ENCODE measurements at regions not wholly inside any gene's neighbourhood (a gene's known extent, or its start where the extent isn't known, plus 50 kb on each side); places are given as distances from the start of the nearest gene placed in this dataset.
"Not testable (repeated sequence)": the region's sequence is repeated elsewhere in the genome, so short reads cannot be mapped to it uniquely, and the experiment has no call there.

DNA sequence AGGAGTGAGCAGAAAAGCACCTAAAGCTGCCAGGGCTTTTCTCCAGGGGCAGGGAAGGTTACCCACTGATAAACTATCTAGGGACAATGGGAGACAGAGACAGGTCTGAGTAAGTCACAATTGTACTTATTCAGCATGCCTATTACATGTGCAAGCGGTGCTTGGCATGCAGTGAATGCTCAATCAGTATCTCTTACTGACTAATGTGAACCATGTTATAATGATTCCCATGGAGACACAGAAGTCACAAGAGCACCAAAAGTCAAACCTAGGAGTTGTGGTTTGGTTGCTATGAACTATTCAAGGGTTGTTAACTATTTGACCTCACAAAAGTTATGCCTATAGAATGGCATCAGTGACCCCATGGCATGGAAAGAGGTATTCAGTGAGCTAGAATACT is 50.0 kb upstream of the RASGRP1 start:
- no peak for DNase-seq (ENCODE audit: low read depth, low spot score)

DNA sequence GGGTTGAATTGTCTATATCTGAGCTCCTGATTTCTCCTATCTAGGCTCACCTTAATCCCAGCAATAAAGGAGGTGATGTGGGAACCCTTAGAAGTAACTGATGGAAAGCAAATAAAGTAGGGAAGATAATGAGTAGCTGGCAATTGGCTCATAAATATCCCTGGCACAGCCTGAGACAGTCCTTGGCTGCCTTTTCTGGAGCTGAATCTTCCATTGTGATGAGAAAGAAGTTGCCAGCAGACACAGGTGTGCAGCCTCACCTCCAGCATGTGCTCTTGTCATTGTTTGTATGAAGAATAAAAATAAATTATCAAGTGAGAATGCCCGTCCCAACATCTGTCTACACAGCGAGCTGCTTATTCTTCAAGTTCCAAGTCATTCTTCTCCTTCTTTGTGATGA is 53.2 kb upstream of the RASGRP1 start:
- no peak for DNase-seq (ENCODE audit: low read depth, low spot score)

DNA sequence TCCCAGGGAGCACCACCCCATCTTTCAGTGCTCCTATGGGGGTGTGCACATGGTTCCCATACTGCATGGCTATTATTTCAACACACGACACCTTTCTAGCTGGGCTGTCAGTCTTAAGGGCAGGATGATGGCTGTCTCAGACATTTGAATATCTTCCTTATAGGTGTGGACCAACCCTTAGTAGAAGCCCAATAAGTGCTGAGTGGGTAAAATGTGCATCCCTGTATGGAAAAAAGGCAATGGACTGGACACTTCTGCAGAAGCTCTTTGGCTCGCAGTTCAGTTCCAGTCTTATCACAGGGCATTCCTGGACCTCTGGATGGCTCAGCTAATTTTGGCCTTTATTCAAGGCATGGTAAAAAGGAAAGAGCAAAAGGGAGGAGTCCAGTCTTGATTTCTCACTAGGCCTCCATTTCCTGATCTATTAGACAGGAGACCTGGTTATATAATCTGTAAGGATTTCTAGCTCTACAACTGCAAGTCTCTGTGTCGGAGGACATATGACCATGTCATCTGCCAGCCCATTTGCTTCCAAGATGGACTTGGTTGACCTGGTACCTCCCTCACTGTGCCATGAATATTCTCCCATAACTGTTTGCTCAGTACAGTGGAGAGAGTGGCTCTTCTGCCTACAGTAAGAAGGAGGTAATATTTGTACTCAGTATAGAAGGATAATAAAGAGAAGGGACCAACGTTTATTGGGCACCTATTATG is 53.8 kb upstream of the RASGRP1 start:
- DNase-seq (ENCODE audit: low read depth, low spot score) = no peak

DNA sequence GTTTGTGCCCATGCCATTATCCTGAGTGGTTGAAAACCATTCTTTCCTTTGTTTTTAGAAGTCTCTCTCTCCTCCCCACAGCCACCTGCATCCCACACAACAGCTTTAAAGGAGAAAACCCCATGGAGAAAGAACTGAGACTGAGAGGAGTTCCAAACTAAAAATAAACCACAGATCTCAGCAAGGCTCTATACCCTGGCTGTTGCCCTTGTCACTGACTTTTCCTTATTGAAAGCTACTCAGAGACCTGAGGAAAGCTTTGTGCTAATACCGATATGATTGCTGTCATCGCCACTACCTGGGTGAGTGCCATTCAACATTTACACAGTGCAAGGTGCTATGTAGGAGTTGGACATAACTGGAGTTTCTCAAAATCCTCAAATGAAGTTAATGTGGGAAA is 55.5 kb upstream of the RASGRP1 start:
- no peak for DNase-seq (ENCODE audit: low read depth, low spot score)

DNA sequence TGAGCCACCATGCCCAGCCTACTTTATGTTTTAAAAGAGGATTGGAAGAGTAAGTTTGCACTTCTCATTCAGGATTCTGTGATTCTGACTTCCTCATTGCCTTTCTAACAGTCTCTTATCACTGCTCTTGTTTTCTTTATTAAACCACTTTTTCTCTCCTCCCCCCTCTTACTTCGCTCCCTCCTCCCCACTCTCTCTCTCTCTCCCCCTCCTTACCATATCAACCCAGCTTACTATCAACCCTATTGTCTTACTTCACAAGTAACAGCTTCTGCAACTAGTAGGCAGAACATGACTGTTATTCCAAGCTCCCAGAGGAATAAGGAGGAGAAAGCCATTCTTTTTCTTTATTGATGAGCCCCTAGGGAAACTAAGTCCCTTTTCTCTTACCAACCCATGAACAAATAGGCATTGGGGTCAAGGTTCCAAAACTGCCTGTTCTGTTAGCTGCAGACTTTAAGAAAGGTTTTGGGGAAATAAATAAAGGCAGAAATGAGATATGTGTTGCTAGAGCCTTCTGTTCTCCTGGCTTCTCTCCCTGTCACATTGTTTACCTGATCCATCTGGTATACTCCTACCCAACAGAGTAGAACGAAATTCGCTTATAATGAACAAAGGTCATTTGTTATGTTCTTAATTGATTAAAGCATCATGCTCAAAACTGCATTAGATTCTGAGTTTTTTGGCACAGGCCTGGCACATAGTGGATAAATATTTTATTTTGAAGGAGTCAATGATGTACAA is 56.4 kb upstream of the RASGRP1 start:
- no peak for DNase-seq (ENCODE audit: low read depth, low spot score)

DNA sequence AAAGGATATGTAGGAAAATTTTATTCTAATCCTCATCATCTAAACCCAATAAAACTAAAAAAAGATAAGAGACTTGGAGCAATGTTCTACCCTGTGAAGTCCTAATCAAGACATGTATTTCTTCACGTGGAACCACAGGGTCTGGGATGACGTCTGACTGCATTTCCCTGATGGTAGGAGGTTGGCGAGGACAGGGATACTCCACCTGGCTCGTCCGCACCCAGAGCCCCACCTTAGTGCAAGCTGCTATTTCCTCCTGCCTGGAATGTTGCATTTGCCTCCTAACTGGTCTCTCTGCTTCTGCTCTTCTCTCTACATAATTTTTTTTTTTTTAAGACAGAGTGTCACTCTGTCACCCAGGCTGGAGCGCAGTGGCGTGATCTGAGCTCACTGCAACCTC is 57.7 kb upstream of the RASGRP1 start:
- DNase-seq (ENCODE audit: low read depth, low spot score) = no peak

DNA sequence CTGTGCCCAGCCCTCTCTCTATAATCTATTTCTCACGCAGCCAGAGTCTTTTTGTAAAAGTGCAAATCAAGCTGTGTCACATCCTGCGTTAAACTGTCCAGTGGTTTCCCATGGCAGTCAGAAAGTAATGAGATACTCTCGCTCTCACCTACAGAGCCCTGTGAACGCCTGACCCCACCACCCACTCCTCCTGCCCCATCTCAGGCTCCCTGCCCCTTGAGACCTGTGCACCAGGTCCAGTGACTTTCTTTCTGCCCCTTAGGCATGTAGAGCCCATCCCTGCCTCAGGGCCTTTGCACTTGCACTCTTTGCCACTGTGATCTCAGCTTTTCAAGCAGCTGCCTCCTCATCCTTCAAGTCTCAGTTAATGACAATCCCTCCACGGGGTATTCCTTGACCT is 58.3 kb upstream of the RASGRP1 start:
- no peak for DNase-seq (ENCODE audit: low read depth, low spot score)

DNA sequence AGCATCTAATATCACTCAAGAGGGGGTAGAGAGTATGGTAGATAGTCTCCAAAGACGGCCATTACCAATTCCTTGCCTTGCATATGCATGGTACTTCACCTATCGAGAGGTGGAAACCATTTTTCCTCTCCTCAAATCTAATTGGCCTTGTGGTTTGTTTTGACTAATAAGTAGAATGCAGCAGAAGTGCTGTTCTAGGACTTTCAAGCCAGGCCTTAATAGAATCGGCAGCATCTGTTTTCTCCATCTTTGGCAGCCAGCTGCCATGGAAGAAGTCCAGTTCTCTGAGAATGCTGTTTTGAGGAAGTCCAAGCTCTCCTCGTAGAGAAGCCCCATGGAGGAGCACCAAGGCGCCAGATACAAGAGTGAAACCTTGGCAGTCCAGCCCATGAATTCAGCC is 59.1 kb upstream of the RASGRP1 start:
- no peak for DNase-seq (ENCODE audit: low read depth, low spot score)

DNA sequence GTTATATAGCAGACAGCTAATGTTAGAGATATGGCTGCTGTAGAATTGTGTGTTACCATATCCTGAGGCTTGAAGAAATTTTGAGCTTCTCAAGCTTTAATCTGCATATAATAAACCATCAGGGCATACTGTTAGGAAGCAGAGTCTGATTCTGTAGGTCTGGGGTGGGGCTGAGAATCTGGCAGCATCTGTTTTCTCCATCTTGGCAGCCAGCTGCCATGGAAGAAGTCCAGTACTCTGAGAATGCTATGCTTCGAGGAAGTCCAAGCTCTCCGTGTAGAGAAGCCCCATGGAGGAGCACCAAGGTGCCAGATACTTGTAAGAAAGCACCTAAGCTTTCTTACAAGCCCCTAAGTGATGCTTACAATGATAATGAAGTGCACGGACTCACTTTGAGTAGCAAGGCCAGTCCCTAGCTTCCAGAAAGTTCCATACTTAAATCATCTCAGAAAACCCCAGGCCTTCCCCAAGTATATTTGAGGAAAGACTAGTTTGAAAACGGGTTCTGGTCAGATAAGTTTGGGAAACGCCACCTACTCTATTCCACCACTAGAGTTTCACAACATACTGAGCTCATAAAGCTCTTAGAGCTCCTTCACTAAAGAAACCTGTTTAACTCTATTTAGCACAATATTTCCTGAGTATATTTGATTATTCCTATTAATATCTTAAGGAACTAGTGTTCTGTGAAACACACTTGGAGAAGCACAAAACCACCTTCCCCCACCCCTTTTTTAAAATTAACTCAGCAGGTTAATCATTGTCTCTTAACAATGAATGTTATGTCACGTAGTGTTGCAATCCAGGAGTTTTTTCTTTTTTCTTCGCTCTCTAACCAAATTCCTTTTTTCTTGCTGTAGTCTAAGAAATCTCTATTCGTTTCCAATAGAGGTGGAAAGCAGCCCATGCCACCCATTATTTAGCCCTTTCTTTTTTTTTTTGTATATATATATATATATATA is 59.9 kb upstream of the RASGRP1 start:
- no peak for DNase-seq (ENCODE audit: low read depth, low spot score)

DNA sequence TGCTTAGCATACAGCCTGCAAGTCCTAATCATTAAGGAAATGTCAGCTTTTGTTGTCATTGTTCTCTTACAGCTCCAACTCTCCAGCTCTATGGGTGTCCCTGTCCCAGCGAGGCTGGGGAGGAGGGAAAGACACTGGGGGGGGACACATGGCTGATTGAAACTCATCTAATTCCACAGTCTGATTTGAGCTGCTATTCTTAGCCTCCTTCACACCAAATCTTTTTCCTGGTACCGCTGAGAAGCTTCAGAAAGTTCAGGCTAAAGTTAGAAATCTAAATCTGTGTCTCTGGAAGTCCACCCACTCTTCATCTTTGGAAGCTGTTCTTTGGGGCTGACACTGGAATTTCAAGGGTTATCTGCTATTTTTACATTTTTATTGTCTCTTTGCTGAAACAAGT is 61.3 kb upstream of the RASGRP1 start:
- no peak for DNase-seq (ENCODE audit: low read depth, low spot score)

DNA sequence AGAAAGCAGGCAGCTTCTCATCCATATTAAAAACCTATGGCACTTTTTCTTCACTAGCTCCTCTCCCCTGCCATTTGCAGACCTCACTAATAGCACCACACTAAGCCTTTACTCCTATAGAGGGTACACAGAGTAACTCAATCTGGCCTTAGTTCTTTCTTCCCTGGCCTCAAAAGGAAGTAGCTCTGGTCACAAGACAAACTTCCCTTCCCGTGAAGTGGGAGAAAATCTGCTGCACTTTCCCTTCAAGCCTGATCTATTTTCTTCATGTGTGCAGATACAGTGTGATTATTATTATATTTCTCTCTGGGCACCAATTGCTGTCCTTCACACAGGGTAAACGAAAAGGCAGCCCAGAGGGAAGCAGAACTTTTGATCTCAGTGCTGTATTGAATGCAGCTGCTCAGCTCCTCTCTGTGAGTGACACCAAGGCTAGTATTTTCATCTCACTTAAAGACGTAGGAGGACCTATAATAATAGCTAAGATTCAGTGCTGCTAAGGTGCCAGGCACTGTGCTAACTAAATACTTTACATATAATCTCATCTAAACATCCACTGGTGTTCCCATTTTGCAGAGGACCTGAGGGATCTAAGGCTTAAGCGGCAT is 61.9 kb upstream of the RASGRP1 start:
- no peak for DNase-seq (ENCODE audit: low read depth, low spot score)

DNA sequence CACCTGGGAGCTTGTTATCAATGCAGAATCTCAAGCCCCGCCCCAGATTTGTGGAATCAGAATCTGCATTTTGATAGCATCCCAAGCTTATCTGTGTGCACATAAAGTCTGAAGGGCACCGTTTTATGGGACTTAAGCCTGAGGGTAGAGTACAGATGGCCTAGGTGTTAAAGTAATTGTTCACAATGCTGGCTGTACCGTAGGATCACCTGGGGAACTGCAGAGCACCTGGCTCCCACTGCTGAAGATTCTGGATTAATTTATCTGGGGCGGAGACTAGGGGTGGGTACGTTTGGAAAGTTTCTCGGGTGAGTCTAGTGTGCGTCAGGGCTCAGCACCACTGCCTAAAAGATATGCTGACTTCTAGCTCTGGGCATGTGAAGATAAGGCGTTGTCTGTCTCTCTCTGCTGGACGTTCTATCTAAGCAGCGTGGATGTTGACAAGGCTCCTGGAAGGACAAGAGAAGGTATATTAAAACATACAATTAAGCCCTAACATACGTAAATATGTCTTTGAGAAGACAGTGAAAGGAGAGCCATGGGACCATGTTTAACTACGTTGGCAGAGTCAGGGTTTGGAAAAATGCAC is 63.2 kb upstream of the RASGRP1 start:
- no peak for DNase-seq (ENCODE audit: low read depth, low spot score)

DNA sequence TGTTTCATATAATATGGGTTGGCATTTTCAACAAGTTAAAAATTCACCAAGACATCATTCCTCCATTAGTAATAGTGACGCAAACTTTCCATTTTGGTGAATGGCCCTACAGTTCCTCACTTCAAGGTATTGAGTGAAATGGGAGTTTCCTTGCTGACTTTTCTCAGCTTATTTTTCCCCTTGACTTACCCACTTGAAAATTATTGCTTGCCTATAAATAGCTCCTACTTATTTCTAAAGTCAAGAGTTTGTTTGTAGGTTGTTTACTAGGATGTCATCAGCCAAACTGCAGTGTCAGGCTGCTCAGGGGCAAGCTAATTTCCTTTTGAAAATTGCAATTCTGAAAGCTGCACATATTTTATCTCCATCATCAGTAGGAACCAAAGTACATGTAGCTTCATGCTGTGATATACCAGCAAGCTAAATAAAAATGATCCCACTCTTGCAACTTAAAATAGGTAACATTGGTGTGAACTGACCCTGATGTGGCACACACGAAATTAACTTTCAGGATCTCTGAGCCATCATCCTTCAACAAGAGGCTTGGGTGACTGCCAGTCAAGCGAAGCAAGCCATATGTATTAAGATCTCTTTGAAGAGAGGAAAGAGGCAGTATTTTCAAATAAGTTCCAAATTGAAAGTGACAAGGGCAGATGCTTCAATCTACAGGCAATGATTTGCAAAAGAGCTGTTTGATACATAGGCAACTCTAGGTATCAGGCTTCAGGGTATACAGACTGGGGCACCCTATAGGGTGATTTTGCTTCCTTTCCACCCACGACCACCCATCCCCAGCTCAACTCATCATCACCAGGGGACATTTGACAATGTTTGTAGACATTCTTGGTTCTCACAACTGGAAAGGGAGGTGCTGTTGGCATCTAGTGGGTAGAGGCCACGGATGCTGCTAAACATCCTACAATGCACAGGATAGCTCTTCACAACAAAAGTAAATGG is 66.8 kb upstream of the RASGRP1 start:
- no peak for DNase-seq (ENCODE audit: low read depth, low spot score)

DNA sequence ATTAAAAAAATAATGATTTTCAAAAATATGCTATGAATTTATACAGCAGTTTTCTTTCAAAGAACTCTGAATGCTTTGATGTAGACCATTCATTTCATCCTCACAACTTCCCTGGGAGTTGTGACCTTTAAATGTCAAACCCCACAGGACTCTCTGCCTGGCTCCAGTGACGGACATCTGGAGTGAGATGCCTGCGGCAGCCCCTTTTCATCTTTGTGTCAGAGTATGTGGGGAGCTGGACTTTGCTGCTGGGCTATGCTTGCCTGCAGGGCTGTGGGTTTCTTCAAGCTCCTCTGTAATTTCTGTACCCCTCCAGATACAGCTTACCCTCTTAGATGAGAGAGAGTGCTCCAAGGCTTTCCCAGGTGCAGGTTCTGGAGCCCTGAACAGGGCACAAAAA is 70.6 kb upstream of the RASGRP1 start:
- no peak for DNase-seq (ENCODE audit: low read depth, low spot score)

DNA sequence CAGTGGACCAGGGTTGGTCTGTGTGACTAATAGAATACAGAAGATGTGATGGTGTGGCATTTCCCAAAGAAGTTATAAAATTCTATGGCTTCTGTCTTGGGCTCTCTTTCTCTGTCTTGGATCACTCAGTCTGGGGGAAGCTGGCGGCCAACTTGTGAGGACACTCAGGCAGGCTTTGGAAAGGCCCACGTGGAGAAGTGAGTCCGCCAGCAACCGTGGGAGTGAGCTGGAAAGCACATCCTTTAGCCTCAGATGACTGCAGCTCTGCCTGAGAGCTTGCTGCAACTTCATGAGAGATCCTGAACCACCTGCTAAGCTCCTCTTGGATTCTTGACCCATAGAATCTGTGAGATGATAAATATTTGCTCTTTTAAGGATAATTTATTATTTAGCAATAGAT is 72.0 kb upstream of the RASGRP1 start:
- DNase-seq (ENCODE audit: low read depth, low spot score) = no peak

DNA sequence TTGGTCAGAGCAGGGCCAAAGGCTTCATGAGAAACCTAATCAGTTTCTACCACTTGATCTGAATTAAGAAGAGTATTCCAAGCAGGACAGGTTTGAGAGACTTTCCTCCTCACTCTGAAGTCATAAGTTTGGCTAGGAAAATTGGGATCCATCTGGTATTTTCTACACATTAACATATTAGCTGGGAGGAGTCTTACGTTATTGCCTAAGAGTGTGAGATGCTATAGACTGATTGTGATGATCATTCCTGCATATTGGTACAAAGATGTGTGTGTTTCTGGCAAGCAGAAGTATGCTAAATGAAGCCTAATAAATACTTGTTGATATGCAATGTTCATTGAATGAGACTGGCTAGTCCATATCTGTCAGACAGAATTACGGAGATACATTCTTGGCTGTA is 73.5 kb upstream of the RASGRP1 start:
- no peak for DNase-seq (ENCODE audit: low read depth, low spot score)

DNA sequence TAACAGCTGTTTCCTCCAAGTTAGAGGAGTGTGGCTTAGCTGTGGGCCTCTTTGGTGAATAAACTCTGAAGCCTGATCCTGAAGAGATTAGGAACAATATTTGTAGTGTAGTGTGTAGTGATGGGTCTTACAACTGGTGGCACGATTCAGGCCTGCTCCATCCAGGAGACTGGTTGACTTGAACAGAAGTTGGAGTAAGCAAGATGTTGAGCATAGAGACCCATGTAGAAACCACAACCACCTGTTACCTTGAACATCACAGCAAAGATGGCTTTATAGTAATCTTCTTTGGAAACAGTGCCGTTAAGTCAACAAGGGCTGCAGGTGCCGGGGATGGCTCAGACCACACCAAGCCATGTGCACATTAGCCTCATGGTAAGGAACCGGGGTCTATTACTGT is 74.2 kb upstream of the RASGRP1 start:
- DNase-seq (ENCODE audit: low read depth, low spot score) = no peak

DNA sequence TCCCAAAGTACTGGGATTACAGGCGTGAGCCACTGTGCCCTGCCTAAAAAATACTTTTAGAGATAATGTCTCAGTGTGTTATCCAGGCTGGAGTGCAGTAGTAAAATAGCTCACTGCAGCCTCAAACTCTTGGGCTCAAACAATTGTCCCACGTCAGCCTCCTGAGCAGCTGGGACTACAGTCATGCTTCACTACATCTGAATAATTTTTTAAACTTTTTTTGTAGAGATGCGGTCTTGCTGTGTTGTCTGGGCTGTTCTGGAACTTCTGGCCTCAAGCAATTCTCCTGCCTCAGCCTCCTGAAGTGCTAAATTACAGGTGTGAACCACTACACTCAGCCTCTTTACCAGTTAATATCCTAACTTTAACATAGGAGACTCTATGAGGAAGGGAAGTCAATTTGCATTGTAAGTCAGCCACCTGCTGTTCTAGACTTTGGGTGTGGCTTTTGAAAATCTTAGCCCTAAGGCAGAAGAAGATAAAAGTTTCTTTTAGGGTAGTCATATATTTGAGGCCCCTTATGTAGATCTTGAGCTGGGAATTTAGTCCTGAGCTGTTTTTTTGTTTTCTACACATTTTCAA is 78.2 kb upstream of the RASGRP1 start:
- no peak for DNase-seq (ENCODE audit: low read depth, low spot score)

DNA sequence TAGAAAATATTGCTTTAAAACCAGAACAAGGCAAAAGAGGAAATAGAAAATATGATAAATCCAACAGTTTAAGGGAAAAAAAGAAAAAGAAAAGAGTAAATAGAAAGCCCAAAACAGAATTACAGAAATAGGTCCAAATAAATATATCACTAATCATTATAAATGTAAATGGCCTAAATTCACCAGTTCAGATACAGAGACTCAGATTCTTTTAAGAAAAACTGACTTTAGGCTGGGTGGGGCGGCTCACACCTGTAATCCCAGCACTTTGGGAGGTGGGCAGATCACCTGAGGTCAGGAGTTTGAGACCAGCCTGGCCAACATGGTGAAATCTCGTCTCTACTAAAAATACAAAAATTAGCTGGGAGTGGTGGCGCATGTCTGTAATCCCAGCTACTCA is 79.7 kb upstream of the RASGRP1 start:
- DNase-seq (ENCODE audit: low read depth, low spot score) = not testable (repeated sequence)

DNA sequence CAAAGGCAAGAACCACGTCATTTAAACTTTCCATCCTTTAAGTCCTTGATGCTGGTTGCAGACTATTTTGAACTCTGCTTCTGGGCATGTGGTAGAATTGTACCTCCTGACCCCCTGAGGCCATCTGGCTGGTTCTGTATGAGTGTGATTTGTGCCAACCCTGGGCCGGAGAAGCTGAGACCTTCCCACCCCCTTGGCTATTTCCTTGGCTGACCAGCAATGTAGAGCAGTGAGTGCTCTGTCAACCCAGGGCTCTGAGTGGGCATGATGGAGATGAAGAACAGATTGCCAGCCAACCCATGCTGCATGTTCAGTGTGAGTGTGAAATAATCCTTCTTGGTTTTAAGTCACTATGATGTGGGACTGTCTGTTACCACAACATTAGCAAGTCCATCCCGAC is 82.1 kb upstream of the RASGRP1 start:
- no peak for DNase-seq (ENCODE audit: low read depth, low spot score)

Data from activated naive CD8-positive, alpha-beta T cell treated with anti-CD3 and anti-CD28 coated beads, Interleukin-2, amount 50 U/mL, for 16 hours (primary cell).